Vagina (tissue), 2 donors: ENCODE measurements at regions not wholly inside any gene's neighbourhood (a gene's known extent, or its start where the extent isn't known, plus 50 kb on each side); places are given as distances from the start of the nearest gene placed in this dataset.

Source experiments
- POLR2A ChIP-seq, 2 donors: fragments of 450-650 bp; IDR thresholded peaks; one replicate each; pipeline ENCODE4 v1.6.1; 2017; ENCODE audit warnings: antibody characterized with exemption in 2 of 2, mild to moderate bottlenecking in 2 of 2, moderate library complexity in 2 of 2
- POLR2AphosphoS5 ChIP-seq, 2 donors: sonication (generic); formaldehyde crosslinking; IDR thresholded peaks; one replicate each; pipeline ENCODE4 v1.9.0; 2017; ENCODE audit warnings: antibody characterized with exemption in 2 of 2, mild to moderate bottlenecking in 2 of 2, low read depth in 1 of 2; ENCODE audit not compliant: insufficient read depth in 1 of 2
- TF ChIP-seq, protein P1 (sequence below), 3 experiments: fragments of 450-650 bp in 2 of 3; fragments of 200-600 bp in 1 of 3; sonication (generic) in 1 of 3; IDR thresholded peaks; one replicate each; pipeline ENCODE4 v1.5.1; 2017 to 2019; ENCODE audit warnings: antibody characterized with exemption in 3 of 3, mild to moderate bottlenecking in 2 of 3, moderate library complexity in 2 of 3

GRCh38 chr5:152501294-152501693 is 96.2 kb upstream of the NMUR2 start:
- TF ChIP-seq, protein P1, sequence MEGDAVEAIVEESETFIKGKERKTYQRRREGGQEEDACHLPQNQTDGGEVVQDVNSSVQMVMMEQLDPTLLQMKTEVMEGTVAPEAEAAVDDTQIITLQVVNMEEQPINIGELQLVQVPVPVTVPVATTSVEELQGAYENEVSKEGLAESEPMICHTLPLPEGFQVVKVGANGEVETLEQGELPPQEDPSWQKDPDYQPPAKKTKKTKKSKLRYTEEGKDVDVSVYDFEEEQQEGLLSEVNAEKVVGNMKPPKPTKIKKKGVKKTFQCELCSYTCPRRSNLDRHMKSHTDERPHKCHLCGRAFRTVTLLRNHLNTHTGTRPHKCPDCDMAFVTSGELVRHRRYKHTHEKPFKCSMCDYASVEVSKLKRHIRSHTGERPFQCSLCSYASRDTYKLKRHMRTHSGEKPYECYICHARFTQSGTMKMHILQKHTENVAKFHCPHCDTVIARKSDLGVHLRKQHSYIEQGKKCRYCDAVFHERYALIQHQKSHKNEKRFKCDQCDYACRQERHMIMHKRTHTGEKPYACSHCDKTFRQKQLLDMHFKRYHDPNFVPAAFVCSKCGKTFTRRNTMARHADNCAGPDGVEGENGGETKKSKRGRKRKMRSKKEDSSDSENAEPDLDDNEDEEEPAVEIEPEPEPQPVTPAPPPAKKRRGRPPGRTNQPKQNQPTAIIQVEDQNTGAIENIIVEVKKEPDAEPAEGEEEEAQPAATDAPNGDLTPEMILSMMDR (IDR thresholded peaks at IDR 0.05): no peak
- TF ChIP-seq POLR2A (IDR thresholded peaks at IDR 0.05): no peak
- no peak for TF ChIP-seq POLR2AphosphoS5 (IDR thresholded peaks at IDR 0.05; ENCODE audit: insufficient read depth in 1 of 2, low read depth in 1 of 2)
